ENCODE measurements at regions not wholly inside any gene's neighbourhood (a gene's known extent, or its start where the extent isn't known, plus 50 kb on each side); places are given as distances from the start of the nearest gene placed in this dataset.

DNA sequence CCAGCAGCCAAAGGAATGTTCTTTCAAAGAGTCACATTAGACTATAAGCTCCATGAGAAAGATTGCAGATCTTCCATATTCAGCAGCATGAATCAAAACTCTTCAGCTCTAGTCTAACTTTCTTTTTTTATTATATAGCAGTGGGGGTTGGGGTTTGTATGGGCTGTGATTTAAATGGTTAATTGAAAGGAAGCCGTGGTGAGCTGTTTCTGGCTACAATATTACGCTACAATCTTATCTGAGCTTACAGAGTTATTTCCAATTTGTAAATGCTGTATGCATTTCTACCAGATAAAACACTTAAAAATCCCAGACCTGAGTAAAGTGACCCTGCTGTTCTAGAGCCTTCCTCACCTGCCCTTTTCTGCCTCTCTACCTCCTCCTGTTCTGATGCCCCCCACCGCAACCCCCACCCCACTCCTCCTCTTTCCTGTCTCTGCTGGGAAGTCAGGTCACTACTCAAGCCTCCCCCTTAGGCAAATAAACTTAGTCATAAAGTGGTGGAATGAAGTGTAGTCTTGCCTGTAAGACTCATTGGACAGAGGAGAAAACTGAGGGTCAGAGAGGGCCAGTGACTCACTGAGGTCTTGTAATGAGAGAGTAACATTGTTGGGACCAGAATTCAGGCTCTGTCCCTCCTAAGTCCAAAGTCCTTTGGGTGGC, 1089.5 kb downstream of the BCL11B start:
- no peak for DNase-seq

- no peak for DNase-seq
Observed at GRCh38 chr14:98183556-98183955, 1088.4 kb downstream of the BCL11B start.

DNA sequence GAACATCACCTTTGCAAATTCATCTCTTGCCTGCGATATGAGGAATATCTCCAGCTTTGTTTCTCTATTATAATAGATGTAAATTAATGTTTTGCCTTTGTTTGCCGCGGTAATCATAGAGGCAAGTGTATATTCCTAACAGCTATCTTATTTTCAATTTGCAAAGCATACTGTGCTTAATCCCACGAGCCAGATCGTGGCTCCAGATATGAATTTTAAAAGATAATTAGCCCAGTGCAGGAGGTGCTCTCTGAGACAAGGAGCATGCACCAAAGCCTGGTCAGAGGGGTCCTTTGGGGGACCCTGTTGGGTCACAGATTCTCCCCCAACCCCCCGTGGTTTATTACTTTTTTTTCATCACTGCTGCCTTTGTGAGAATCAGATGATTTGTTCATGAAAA, 1087.5 kb downstream of the BCL11B start:
- DNase-seq: no peak

DNA sequence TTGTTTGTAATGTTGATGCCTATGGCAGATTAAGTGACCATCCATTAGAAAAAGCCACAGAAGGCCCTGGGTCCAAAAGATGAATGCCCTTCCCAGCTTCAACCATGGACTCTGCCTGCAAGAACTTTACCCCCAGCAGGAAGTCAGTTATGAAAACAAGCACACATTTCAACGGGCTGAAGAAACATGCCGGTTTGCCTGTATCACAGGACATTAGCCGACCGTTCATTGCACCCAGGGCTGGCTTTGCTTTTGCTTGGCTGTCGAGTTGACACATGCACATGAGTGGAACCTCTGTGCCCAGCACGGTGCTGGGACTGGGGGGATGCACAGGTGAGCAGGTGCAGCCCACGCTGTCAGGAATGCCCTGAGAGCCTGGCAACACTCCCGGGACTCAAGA, 1087.0 kb downstream of the BCL11B start:
- no peak for DNase-seq

DNA sequence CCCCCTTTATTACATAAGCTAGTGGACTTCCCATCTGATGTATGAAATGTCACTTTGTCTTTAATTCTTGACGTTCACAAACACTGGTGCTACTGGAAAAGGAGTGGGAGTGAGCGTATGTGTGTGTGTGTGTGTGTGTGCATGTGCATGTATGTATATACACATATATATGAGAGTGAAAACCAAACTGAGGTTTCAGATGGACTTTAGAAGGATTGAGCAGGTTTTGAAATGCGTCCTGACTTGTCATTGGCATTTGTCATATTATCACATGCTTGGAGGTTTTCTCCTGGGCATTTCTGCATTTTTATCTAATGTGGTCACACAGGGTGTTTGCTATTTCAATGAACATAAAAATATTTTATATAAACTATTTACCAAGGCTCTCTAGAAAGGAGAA, 1085.9 kb downstream of the BCL11B start:
- DNase-seq: no peak

- no peak for DNase-seq
Observed at GRCh38 chr14:98187281-98187680, 1084.7 kb downstream of the BCL11B start.

GRCh38 chr14:98189062-98189461, 1082.9 kb downstream of the BCL11B start:
- DNase-seq: no peak

DNA sequence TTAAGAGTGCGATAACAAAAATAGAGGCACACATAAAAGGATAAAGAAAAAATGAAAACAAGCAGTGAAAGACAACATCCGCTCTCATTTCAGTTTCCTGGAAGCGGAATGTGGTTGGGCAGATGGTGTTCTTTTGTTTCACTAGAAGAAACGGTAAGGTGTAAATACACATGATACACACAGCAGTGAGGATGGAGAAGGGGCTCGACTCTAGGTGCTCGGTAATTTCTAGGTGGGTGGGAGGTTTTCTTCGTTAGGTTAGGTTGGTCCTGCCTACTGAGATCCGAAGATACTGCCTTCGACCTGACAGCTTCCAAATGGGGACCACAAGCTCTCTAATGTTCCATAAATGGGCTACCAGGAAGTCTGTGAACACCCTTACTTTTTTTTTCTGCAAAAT, 1082.5 kb downstream of the BCL11B start:
- no peak for DNase-seq

- no peak for DNase-seq
Observed at GRCh38 chr14:98189944-98190343, 1082.1 kb downstream of the BCL11B start.

DNA sequence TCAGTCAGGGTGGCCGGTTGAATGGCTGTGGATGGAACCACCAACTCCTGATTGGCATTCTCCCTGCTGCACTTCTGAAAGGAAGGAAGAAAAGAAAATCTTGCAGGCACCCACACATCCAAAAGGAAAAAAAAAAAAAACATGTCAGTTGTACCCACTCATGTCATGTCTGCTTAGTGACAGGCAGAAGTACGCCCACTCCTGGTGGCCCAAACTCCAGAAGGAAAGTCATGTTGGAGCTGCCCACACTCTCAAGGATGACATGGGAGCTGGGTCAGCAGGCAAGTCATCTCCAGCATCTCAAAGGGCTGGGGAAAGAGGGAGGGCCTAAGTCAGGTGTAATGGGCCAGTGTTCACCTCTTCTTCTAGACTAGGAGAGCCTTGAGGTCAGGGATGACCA, 1079.1 kb downstream of the BCL11B start:
- no peak for DNase-seq

DNA sequence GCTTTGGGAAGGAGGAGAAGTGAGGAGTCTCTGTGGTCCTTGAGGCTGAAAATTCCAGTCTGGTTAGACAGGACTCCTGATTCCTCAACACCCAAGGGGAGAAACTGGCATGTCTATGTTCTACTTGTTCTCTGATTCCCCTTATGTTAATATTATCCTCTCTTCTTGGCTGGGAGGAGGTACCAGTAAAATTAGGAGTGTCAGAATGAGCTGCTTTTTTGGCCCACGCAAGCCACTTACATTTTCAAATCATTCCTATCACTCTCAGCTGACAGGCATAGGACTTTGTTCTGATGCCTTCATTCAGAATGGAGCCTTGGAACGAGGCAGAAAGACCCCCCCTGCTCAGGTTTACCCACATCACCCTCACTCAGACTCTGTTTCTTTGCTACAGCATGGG, 1077.2 kb downstream of the BCL11B start:
- no peak for DNase-seq

DNA sequence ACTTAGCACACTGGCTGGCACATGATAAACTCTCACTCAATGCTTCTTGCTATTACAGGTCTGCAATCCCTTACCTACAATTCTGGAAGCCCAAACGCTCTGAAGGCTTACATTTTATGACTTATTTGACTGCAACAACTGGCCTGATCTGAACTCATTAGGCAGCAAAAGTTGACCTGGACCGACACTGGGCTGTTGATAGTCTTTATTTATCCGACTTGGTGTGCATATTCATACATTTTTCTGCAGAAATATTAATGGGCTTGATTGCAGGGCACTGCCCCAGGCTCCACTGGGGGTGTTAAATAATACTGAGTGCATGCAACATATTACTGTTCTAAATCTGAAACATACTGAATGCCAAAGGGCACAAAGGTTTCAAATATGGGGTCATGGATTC, 1076.7 kb downstream of the BCL11B start:
- no peak for DNase-seq

- no peak for DNase-seq
Observed at GRCh38 chr14:98197933-98198332, 1074.1 kb downstream of the BCL11B start.

- peak; percentile 51 for DNase-seq
Observed at GRCh38 chr14:98198385-98198784, 1073.6 kb downstream of the BCL11B start.

GRCh38 chr14:98200601-98201000, 1071.4 kb downstream of the BCL11B start:
- DNase-seq: no peak

GRCh38 chr14:98203421-98203820, 1068.6 kb downstream of the BCL11B start:
- DNase-seq: no peak

DNA sequence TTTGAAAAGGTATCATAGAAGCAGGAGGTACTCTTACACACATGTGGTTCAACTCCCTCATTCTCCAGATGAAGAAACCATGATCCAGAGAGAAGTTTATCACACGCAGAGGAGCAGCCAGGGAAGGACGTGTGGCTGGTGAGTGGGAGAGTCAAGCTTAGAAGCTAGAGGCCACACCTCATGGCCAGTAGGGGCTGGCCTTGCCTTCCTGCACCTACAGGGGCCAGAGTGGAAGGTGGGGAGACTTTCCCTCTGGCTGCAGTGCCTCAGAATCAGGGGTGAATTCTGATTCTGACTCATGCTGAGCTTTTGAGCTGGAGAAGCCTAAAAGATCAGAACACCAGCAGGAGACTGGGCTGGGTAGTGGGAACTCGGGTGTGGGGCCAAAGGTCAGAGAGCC, 1067.9 kb downstream of the BCL11B start:
- DNase-seq: no peak

GRCh38 chr14:98207415-98207814, 1064.6 kb downstream of the BCL11B start:
- DNase-seq: no peak

- no peak for DNase-seq
Observed at GRCh38 chr14:98208211-98208611, 1063.8 kb downstream of the BCL11B start.

- no peak for DNase-seq
Observed at GRCh38 chr14:98208943-98209342, 1063.1 kb downstream of the BCL11B start.

DNA sequence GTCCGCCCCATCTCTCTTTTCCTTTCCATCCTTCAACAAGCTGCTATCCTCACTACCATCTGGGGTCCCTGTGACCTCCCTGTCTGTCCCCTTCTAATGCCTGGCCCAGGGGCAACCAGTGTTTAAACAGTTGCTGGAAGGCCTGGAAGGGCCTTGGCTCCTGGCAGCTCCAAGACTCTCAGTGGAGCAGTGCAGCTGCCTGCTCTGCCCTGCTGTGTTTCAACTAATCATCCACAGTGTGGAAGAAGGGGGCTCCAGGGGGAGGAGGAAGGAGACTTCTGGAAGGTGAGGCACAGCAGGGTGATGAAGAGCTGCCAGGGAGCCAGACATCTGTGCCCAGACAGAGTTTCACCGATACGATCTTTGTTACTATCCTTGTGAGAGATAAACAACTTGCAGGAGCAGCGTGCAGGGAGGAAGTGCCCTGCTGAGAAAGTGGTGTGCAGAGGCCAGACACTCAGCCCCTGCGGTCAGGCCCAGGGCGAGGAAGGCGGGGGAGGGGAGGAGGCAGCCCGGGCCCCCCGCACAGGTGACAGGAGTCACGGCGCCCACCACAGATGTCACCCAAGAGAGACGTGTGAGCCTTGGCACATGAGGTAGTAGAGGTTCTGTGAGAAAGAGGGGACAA, 1061.8 kb downstream of the BCL11B start:
- no peak for DNase-seq

DNA sequence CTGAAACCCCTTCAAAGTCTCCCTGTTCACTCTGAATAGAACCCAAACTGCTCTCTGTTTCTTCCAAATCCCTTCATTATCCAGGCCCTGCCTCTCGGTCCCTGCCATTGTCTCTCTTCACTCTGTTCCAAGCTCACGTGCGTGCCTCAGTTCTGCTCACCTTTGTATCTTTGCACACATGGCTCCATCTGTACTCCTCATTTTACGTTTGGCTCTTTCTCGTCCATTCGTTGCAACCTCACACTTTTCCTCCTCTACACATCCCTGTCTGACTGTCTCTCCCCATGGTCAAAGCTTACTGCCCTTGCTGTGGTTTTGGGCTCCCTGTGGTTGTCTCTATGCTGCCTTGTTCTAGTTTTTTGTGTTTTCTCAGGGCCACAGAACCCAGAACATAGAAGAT, 1054.5 kb downstream of the BCL11B start:
- DNase-seq: no peak

GRCh38 chr14:98218218-98218617, 1053.8 kb downstream of the BCL11B start:
- no peak for DNase-seq

DNA sequence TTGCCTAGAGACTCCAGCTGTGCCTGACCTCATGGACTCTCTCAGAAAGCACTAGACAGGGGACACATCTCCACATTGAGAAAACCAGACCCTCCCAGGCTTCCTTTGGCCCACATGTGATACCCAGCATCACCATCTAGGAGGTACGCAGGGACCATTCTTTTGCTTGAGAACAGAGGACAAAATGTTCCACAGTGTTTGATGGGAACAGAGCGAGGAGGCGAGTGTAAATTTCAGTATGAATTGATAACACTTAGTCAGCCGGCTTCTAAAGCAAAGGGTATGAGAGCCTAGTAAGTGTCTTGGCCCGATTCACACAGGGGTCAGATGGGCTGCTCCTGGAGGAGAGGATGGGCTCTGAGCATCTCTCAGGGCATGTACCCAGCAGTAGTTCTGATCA, 1052.4 kb downstream of the BCL11B start:
- no peak for DNase-seq

- DNase-seq: no peak
Observed at GRCh38 chr14:98223106-98223505, 1048.9 kb downstream of the BCL11B start.

Data from OCI-M1 (cell line).